GM23248 (cell line): ENCODE measurements at regions not wholly inside any gene's neighbourhood (a gene's known extent, or its start where the extent isn't known, plus 50 kb on each side); places are given as distances from the start of the nearest gene placed in this dataset.

Experiments
- DNase-seq: peaks from one replicate; pipeline ENCODE4 v3.0.0-alpha.2; 2015
- H2AFZ ChIP-seq: fragments of 200-600 bp; sonication (generic); 2 replicates; pipeline ENCODE4 v1.6.1; 2016; ENCODE audit warnings: antibody characterized with exemption
- H3F3A ChIP-seq: fragments of 200-600 bp; sonication (generic); 2 replicates; pipeline ENCODE4 v1.6.1; 2016; ENCODE audit warnings: mild to moderate bottlenecking, antibody characterized with exemption, mixed run types; ENCODE audit not compliant: insufficient read depth
- H3K27ac ChIP-seq: fragments of 200-600 bp; sonication (generic); 2 replicates; pipeline ENCODE4 v1.5.1; 2016; ENCODE audit warnings: mild to moderate bottlenecking
- H3K27me3 ChIP-seq: fragments of 200-600 bp; sonication (generic); replicated peaks from 2 replicates; pipeline ENCODE4 v1.6.1; 2016; ENCODE audit warnings: mild to moderate bottlenecking; ENCODE audit not compliant: insufficient read depth
- H3K36me3 ChIP-seq: fragments of 200-600 bp; sonication (generic); 2 replicates; pipeline ENCODE4 v1.6.1; 2016; ENCODE audit warnings: low read depth, mild to moderate bottlenecking
- H3K4me1 ChIP-seq: fragments of 200-600 bp; sonication (generic); 2 replicates; pipeline ENCODE4 v1.6.1; 2016; ENCODE audit warnings: mild to moderate bottlenecking; ENCODE audit not compliant: insufficient read depth
- H3K4me2 ChIP-seq: fragments of 200-600 bp; sonication (generic); one replicate; pipeline ENCODE4 v1.6.1; 2016; ENCODE audit warnings: mild to moderate bottlenecking; ENCODE audit not compliant: unreplicated experiment
- H3K4me3 ChIP-seq: fragments of 200-600 bp; sonication (generic); 2 replicates; pipeline ENCODE4 v1.5.1; 2016; ENCODE audit warnings: mild to moderate bottlenecking
- H3K79me2 ChIP-seq: fragments of 200-600 bp; sonication (generic); 2 replicates; pipeline ENCODE4 v1.6.1; 2016; ENCODE audit warnings: mild to moderate bottlenecking; ENCODE audit not compliant: insufficient read depth
- H3K9ac ChIP-seq: fragments of 200-600 bp; sonication (generic); 2 replicates; pipeline ENCODE4 v1.6.1; 2016; ENCODE audit warnings: mild to moderate bottlenecking
- H3K9me2 ChIP-seq: fragments of 200-600 bp; sonication (generic); 2 replicates; pipeline ENCODE4 v1.6.1; 2016; ENCODE audit warnings: mixed run types, mild to moderate bottlenecking, moderate library complexity; ENCODE audit not compliant: insufficient read depth
- H3K9me3 ChIP-seq: fragments of 200-600 bp; sonication (generic); one replicate; pipeline ENCODE4 v1.6.1; 2017; ENCODE audit warnings: low read depth
- H4K20me1 ChIP-seq: fragments of 200-600 bp; sonication (generic); 2 replicates; pipeline ENCODE4 v1.6.0; 2016; ENCODE audit not compliant: insufficient read depth
- EZH2 ChIP-seq: fragments of 200-600 bp; sonication (generic); IDR thresholded peaks from 2 replicates; pipeline ENCODE4 v1.6.1; 2018; ENCODE audit warnings: antibody characterized with exemption, mild to moderate bottlenecking; ENCODE audit not compliant: insufficient read depth, poor library complexity, severe bottlenecking
- EZH2phosphoT487 ChIP-seq: fragments of 200-600 bp; sonication (generic); IDR thresholded peaks from 2 replicates; pipeline ENCODE4 v1.6.1; 2018; ENCODE audit warnings: antibody characterized with exemption, moderate library complexity, mild to moderate bottlenecking, low read depth; ENCODE audit not compliant: insufficient read depth
- WGBS, 2 experiments: methylation state at CpG; one replicate each; pipeline ENCODE4 v1.1.6; 2015 to 2017; ENCODE audit warnings: low lambda C conversion rate in 2 of 2, low coverage in 1 of 2; ENCODE audit errors: missing lambda C conversion rate in 2 of 2; 5-methylcytosine and 5-hydroxymethylcytosine counted together
- in situ Hi-C: fragments of 300-500 bp; cut with MboI; formaldehyde crosslinking; loops from 2 replicates; pipeline ENCODE4 v1.15.0; 2020

DNA sequence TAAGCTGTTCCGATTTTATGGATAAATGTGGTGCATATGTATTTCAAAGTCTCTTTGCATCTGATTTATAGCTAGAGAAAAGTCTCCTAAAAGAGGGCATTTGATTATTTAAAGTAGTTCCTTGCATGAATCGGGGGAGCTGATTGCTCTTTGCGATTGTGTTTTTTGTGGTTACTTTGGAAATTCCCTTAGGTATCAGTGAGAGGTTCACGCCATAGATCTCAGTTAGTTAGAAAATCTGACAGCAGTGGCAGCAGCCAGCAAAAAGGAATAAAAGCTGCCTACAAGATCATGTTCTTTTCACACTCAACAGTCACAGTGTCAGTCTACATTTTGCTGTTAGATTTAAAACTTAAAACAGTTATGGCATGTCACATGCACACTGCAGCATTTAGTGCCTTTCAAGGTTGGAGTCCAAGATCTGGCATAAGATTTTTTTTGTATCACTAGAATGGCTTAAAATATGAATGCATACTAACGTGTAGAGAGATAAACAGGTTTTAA is 436.5 kb upstream of the PCDH20 start:
- no peak overlapping the region for H3K4me3 ChIP-seq
- no peaks in the 10 kb centered on the region for H3K27me3 ChIP-seq
- H3F3A ChIP-seq, result no peaks in the 10 kb centered on the region
- DNase-seq, result no peak
- WGBS, 2 experiments, result 18 to 30% methylated on average over 5 of the region's 5 CpGs
- TF ChIP-seq EZH2 (no peak), EZH2phosphoT487 (no peak)
- in situ Hi-C loops, result no loop called here
- no peaks in the 10 kb centered on the region for H3K9me3 ChIP-seq
- H3K9me2 ChIP-seq, result no peaks in the 10 kb centered on the region
- H3K4me2 ChIP-seq, result no peak overlapping the region
- no peaks in the 10 kb centered on the region for H3K79me2 ChIP-seq
- no peak overlapping the region for H3K27ac ChIP-seq
- H3K36me3 ChIP-seq, result no peaks in the 10 kb centered on the region
- H4K20me1 ChIP-seq, result no peaks in the 10 kb centered on the region
- H3K4me1 ChIP-seq, result no peaks in the 10 kb centered on the region
- H3K9ac ChIP-seq, result no peak overlapping the region
- H2AFZ ChIP-seq, result no peak overlapping the region

GRCh38 chr13:61850794-61851193 is 435.1 kb upstream of the PCDH20 start:
- in situ Hi-C loops, result no loop called here

DNA sequence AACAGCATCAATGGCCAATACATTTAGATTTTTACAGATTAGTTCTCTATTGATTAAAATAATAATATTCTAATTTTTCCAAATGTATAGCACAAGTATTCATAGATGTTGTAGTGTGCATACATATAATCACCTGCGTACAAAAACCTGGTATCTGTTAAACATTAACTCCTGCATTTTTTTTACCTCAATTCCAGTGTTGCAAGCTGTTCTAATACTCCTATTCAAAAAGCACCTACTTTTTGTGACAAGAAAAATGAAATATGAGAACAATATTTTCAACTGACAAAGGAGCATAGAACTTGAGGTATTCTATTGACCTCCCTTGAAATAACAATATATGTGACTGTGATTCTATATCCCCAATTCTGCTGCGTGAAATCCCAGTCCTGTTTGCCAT is 422.9 kb upstream of the PCDH20 start:
- Histone ChIP-seq H3K4me2 (no peak overlapping the region), H3K9me3 (no peaks in the 10 kb centered on the region), H3K36me3 (no peaks in the 10 kb centered on the region), H3K27me3 (no peaks in the 10 kb centered on the region), H4K20me1 (no peaks in the 10 kb centered on the region), H3F3A (no peaks in the 10 kb centered on the region), H2AFZ (no peak overlapping the region), H3K27ac (no peak overlapping the region), H3K9ac (no peak overlapping the region), H3K4me3 (no peak overlapping the region), H3K79me2 (no peaks in the 10 kb centered on the region), H3K4me1 (no peaks in the 10 kb centered on the region), H3K9me2 (no peaks in the 10 kb centered on the region)
- WGBS, 2 experiments, result 33 to 47% methylated on average over 2 of the region's 2 CpGs
- TF ChIP-seq EZH2 (no peak), EZH2phosphoT487 (no peak)
- in situ Hi-C loops, result no loop called here
- no peak for DNase-seq

More at GRCh38 chr13:61850794-61851193, 435.1 kb upstream of the PCDH20 start:
- no peak overlapping the region for H3K4me3 ChIP-seq
- DNase-seq, result no peak
- H3K27me3 ChIP-seq, result no peaks in the 10 kb centered on the region
- H3K4me2 ChIP-seq, result no peak overlapping the region
- TF ChIP-seq EZH2phosphoT487, result no peak
- TF ChIP-seq EZH2, result no peak
- H3K4me1 ChIP-seq, result no peaks in the 10 kb centered on the region
- H3F3A ChIP-seq, result no peaks in the 10 kb centered on the region
- no peaks in the 10 kb centered on the region for H3K9me2 ChIP-seq
- no peaks in the 10 kb centered on the region for H4K20me1 ChIP-seq
- H2AFZ ChIP-seq, result no peak overlapping the region
- no peaks in the 10 kb centered on the region for H3K36me3 ChIP-seq
- H3K9me3 ChIP-seq, result no peaks in the 10 kb centered on the region
- no peaks in the 10 kb centered on the region for H3K79me2 ChIP-seq
- 19 to 23% methylated on average over 3 of the region's 3 CpGs for WGBS, 2 experiments
- H3K27ac ChIP-seq, result no peak overlapping the region
- H3K9ac ChIP-seq, result no peak overlapping the region

DNA sequence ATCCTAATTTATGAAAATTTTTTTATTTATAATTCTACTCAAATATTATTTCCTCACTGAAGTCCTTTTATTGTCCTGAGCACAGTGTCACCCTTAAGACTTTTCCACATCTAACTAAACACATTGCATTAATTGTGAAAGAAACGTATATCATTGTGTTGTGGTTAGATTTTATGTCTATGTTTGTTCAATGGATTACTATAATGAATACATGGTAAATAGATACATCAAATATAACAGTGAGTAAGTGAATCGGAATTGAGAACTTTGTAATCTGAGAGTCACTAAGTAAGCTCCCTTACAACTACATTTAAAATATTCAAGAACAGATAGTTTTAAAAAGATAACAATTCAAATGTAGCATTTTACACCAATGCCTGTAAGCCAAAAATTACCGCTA is 417.6 kb upstream of the PCDH20 start:
- Histone ChIP-seq H2AFZ (no peak overlapping the region), H4K20me1 (no peaks in the 10 kb centered on the region), H3K79me2 (no peaks in the 10 kb centered on the region), H3K4me3 (no peak overlapping the region), H3K4me1 (no peaks in the 10 kb centered on the region), H3K4me2 (no peak overlapping the region), H3K9me2 (no peaks in the 10 kb centered on the region), H3F3A (no peaks in the 10 kb centered on the region), H3K9ac (no peak overlapping the region), H3K9me3 (no peaks in the 10 kb centered on the region), H3K27ac (no peak overlapping the region), H3K27me3 (no peaks in the 10 kb centered on the region), H3K36me3 (no peaks in the 10 kb centered on the region)
- 20 to 26% methylated on average over 3 of the region's 3 CpGs for WGBS, 2 experiments
- in situ Hi-C loops, result no loop called here
- TF ChIP-seq EZH2 (no peak), EZH2phosphoT487 (no peak)
- DNase-seq, result no peak

GRCh38 chr13:61831026-61831425 is 415.4 kb upstream of the PCDH20 start:
- Histone ChIP-seq H2AFZ (no peak overlapping the region), H3K4me1 (no peaks in the 10 kb centered on the region), H3K4me2 (no peak overlapping the region), H3K27ac (no peak overlapping the region), H3K79me2 (no peaks in the 10 kb centered on the region), H3K36me3 (no peaks in the 10 kb centered on the region), H3K9me3 (no peaks in the 10 kb centered on the region), H3K9me2 (no peaks in the 10 kb centered on the region), H3F3A (no peaks in the 10 kb centered on the region), H3K9ac (no peak overlapping the region), H3K27me3 (no peaks in the 10 kb centered on the region), H4K20me1 (no peaks in the 10 kb centered on the region), H3K4me3 (no peak overlapping the region)
- in situ Hi-C loops, result no loop called here
- no peak for DNase-seq
- TF ChIP-seq EZH2 (no peak), EZH2phosphoT487 (no peak)
- WGBS, 2 experiments, result 5 to 7% methylated on average over 2 of the region's 2 CpGs
